ENCODE measurements at regions not wholly inside any gene's neighbourhood (a gene's known extent, or its start where the extent isn't known, plus 50 kb on each side); places are given as distances from the start of the nearest gene placed in this dataset.

DNA sequence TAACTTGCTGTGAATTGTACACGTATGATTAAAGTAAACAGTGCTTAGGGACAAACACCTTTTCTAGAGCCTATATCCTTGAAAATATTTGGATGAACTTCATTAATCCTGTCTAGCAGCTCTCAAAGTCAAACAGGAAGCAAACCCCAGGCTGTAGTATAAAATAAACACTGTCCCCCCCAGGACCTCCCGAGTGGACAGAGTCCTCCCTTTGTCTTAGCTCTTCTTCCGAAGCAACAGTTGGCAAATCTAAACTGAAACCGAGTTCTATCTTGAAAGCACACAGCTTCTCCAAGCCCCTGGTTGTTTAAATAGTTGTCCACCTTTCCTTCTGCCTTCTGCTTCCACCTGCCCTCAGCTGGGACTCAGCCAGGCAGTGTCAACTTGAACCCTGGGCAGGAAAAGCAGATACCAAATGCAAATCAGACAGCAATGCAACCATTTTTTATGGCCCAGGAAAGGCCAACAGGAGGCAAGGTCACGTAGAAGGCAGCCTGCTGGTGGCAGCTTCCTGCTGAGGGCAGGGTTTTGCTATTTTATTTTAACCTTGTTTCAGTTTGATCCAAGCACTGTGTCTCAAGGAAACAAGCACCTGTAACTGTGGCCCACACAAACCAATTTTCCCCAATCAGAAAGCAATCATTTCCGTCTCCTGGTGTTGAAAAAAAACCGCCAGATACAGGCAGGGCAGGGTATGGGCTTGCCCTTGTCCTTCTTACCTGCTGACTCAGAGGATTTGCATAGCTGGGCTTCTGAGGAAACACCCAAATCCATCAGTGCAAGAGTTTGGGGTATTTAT, 110.3 kb upstream of the KIT start:
- no peak for DNase-seq

DNA sequence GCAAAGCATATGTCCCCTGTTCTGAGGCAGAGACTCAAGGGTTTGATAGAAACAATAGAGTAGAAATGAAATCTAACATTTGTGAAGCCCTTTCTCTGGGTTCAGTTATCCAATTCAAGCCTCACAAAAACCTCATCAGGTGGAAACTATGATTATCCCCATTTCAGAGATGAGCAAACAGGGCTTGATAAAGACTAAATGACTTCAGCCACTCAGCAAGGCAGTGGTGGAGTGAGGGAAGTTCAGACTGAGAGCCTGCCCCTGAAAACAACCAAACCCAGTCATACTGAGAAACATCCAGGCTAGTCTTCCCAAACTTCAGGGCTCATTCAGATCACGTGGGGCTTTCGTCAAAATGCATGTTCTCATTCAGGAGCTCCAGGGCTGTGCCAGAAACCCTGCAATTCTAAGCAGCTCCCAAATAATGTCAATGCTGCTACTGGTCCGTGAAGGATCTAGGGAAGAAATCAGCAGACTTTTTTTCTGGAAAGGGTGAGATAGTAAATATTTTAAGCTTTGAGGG, 109.6 kb upstream of the KIT start:
- no peak for DNase-seq

DNA sequence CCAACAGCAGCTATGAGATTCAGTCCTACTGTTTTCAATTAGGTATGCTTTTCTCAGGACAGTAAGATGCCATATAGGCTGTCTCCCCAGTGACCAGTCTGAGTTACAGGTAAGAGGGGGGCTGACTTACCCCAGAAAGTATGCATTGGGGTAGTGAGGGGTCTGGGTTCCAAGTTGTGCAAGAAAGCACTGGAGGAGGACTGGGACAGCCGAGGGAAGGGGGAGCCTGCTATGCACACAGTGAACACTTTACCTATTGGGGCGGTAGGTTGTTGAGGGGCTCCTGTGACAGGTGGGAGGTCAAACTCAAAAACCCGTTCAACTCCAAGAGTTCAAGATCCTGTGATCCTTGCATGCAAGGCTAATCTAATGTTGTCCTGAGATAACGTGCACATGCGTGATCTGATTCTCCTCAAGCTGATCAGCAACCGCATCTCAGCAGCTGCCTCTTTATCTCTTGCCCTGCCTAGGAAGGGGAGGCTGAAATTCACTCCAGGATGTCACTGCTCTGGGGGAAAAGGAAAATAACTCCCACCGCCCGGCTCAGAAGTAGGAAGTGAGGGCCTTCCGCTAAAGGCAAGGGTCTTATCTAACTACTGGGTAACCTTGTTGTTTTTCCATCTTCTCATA, 108.8 kb upstream of the KIT start:
- DNase-seq = no peak

DNA sequence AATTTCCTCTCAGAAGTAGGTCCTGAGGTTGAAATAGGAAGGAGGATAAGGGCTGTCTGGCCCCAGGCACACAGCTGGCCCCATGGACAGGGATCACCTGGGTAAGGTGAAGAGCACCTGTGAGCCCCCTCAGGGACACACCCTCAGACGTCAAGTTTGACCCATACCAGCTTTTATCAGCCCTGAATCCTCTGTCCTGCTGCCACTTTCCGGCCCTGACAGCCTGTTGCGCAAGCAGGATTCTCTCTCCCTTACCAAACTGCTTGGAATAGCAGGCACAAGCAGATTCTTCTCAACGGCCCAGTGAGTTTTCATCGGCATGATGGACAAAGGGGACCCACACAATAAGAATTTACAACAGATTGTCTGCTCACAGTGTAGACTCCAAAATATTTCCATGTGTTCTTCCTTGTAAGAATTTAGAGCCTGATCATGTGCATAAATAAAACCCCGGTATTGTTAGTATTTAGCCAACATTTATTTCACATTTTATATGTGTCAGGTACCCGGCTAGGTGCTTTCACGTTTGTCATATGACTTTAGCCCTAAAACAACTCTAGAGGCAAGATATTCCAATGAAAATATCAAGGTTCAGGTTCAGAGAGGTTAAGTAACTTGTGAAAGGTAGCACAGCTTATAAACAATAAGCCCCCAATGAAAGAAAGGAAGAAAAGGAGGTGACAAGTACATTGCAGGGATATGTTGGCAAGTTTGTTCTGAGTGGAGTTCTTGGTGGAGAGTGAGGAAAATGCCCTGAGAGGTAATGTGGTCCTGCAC, 107.2 kb upstream of the KIT start:
- DNase-seq = no peak

DNA sequence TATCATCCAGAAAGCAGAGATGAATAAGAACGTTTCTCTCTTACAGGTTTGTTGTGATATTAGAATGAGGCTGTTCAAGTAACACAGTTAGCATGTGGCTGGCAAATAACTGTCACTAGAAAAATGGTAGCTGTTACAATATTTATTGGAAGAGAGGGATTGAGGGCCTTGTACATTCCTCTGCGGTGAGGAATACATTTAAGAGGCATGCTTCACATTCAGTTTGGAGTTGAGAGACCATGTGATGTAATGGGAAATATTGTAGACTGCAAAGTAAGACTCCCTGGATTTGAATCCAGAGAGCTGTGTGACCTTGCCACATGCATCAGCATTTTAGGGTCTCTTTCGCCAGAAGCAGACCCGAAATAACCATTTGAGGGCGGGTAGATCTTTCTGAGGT, 104.8 kb upstream of the KIT start:
- DNase-seq = no peak

DNA sequence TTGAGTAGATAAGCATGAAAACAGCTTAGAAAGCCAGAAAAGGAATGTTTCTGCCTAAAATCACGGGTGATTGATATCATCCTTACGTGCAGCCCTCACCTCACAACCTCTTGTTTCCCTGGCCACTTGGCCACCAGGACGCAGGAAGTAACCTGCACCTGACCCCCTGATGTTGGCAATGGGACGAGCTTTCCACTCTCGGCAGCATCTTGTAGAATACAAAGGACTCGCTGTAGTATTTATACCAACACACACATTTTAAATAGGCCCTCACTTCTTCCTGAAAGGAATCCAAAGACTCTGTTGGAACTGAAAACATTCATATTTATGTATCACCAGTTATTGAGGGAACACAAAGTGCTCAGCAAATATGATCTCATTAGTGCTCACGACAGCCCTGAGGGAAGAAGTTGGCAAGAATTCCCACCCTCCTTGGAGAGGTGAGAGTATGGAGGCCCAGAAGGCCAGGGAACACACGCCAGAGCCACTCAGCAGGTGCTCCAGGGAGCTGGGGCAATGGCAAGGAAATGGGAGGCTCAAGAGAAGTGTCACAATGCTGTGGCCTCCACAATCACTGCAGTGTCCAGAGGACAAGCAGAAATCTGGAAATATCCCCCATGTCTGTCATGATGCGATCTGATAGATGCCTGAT, 103.3 kb upstream of the KIT start:
- no peak for DNase-seq

DNA sequence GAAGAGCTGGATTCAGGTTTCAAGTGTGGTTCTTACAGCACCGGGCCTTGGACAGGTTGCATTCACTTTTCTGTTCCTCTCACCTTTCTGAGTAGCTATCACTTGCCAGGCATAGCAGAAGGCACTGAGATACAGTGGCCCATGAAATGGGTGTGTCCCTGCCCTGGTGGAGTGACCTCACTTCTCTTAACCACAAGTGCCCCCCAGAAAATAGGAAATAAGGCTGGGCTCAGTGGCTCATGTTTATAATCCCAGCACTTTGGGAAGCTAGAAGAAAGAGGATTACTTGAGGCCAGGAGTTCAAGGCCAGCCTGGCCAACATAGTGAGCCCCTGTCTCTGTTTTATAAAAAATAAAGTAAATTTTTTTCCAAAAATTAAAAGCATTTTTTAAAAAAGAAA, 101.7 kb upstream of the KIT start:
- no peak for DNase-seq

DNA sequence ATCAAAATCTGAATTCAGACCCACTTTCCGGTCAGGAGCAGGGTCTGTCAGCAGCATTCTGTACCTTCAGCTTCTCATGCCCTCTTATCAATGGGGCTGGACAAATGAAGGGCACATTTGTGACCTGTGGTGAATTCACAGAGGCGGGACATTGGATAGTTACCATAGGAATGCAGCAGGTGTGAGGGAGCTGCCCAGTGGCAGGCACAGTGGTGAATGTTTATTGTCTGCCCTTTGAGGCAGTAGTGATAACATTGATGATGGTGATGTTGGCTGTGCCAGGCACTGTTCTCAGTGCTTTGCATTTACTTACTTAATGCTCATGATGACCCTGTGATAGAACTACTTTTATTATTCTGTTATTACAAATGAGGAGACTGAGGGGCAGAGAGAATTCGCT, 101.2 kb upstream of the KIT start:
- no peak for DNase-seq

DNA sequence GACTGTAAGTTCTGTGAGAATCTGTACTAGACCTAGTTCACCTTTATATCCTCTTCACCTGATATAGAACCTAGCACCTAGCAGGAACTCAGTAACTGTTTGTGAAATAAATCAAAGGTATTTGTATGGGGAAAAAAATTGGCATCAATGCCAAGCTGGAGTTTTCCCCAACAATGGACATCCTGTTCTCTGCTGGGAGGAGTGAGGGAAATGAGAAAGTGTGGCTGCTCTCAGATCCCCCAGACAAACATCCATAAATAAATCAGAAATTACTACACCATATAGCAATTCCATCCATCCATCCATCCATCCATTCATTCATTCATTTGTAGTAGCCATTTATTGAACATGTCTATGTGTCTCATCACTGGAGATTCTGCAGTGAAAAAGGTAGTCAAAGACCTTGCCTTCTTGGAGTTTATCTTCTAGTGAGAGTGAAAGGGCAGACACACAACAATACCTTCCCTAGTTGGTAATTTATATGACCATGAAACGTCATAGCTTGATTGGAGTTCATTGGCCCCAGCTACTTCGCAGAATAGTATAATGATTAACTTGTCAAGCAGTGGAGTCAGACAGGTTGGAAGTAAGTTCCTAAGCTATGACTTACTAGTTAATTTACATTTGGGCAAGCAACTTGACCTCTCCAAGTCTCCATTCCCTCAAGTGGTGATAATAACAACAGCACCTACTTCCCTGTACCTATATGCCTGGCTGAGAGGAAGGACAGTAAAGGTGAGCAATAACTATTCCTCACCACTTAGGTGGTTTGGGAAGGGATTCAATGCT, 98.7 kb upstream of the KIT start:
- no peak for DNase-seq

DNA sequence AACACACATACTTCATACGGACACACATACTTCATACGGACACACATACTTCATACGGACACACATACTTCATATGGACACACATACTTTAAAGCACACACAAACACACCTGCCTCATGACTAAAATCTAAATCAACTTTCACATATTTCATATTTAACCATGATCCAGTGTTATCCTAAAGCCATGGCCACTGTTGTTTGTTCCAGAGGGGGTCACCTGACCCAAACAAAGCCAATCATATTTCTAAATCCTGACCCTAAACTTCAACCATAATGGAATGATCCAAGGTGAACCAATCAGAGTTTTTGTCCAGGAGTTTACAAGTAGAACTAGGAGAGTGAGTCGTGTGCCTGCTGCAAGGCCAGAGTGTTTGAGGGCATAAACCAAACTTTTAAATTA, 97.2 kb upstream of the KIT start:
- no peak for DNase-seq

DNA sequence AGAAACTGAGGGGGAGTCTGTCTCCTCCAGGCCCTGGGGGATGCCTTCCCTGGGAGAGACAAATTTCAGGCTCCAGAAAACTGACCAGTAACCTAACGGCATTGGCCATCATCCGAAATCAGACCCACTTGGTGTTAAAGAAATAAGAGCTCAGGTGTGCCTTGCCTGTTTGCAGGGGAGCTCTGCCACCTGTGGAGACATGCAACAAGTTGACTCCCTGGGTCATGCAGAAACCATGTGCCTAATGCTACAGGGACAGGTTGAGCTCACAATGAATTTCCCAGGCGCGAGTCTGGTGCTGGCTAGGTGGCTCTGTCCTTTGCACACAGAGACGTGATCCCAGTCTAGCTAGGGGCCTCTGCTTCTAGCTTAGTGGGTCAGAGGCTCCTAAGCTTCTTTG, 95.8 kb upstream of the KIT start:
- no peak for DNase-seq

DNA sequence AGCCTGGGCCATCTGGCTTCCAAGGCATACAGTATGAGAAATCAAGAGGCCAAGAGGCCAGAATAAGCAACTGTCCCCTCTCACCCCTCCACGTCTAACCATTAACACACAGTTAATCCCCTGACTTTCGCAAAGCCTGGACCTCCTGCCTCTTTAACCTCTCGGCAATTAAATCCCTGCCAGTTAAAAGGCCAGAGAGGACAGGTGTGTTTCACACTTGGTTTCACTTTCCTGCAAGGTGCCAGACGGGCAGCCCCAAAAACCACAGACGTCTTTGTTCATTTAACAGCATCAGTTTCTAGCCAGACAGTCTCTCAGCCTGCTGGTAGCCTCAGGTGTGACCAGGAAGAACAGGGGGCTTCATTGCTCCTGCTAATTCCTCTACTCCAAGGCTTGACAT, 91.1 kb upstream of the KIT start:
- no peak for DNase-seq

DNA sequence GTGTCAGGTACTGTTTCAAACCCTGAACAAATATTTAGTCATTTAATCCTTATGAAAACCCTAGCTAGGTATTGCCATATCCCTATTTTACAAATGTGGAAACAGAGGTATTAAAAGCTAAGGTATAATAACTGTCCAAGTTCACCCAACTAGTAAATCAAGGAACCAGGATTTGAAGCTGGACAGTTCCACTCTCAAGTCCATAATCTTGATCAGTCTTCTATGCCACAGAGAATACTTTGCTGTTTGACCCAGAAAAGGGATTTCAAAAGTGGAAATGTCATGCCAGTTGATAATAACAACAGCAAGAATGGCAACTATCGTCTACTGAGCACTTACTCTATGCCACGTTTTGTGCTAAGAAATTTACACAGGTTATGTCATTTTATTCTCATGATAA, 90.4 kb upstream of the KIT start:
- DNase-seq = no peak

DNA sequence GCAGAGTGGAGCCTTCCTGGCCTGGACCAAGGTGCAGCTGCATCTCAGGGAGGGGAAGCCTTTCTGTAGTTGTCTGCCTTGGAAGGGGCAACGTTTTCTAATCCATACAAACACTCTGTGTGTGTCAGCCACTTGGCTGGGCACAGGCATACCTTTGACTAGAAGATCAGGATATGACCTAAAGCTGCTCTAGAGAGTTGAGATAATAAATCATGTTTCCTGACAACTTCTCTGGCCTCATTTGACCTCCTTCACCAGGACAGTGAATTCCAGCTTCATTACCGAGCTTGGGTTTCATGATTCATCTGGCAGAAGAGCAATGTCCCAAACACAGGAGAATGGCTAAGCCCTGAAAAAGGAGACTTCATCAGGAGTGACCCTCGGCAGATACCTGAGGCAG, 89.6 kb upstream of the KIT start:
- no peak for DNase-seq

DNA sequence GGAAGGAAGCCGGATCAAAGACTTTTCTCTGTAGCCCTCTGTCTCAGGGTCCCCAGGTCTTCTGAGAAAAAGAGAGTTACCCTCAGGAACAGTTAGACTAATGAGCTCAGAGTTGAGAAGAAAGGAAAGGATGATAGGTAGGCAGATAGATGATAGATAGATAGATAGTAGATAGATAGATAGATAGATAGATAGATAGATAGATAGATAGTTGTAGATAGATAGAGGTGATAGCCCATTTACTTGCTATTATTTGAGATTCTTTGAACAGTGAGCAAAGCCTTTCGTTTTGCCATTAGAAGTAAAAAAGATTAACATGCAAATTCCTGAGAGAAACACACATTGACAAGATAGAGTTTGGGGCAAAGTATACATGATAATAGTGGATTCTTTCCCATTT, 86.9 kb upstream of the KIT start:
- DNase-seq = no peak

DNA sequence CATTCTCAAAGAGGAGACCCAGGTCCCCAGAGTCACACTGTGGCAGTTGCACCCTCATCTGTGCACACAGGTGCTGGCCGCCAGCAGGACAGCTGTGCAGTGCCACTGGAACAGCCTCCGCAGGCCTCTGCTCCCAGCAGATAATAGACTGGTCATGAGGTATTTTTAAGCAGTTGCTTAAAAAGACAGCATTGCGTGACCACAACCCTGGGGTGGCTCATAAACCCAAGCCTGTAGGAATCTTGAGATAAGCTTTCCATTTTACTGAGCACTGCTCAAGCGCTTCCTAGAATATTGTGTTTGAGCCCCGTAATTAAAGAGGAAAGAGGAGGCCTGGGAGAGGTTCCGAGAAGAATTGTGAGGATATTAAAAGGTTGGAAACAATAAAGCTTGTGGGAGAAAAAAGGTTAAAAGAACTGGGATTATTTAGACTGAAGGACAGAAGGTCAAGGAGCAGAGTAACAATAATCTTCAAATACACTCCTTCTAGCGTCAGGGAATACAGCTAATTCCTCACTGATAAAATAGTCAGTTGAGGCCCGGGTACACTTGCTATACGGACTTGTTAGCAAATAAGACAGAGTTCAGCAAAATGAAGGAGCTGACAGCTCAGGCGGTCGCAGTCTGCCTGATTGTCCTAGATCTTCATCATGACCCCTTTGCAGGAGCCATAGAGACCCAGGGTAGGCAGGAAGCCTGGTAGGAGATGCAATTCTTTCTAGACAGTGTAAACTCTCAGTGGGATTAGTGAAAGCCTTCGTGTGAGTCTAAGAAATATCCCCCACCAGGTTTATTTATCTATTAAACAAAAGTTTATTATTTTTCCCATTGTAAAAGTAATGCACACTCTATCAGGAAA, 86.2 kb upstream of the KIT start:
- no peak for DNase-seq

DNA sequence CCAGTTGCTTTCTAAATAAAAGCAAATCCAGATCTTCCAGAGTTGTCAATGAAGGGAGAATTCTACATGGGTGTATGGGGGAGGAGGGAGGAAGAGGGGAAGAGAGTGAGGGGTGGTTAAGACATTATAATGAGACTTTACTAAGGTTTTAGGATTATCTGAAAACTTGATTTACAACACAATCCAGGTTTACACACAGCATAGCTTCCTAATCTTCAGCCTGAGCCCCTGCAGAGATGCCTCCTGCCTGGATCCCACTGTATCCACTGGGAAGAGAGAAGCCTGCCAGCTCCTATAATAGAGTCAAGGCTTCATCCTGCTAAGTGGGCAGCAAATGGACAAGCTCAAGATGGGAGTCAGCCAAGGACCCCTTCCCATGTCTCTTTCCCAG, 85.6 kb upstream of the KIT start:
- no peak for DNase-seq

DNA sequence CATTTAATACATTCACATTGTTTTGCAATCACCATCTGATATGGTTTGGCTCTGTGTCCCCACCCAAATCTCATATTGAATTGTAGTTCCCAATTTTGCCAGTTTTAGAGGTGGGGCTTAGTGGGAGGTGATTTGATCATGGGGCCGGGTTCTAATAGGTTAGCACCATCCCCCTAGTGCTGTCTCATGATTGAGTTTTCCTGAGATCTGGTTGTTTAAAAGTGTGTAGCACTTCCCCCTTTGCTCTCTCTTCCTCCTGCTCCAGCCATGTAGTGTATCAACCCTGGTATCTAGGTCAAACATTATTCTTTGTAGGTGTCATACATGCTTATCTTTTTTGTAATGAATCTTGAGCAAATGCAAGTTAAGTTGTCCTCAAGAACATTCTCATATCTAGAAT, 83.3 kb upstream of the KIT start:
- DNase-seq = no peak

DNA sequence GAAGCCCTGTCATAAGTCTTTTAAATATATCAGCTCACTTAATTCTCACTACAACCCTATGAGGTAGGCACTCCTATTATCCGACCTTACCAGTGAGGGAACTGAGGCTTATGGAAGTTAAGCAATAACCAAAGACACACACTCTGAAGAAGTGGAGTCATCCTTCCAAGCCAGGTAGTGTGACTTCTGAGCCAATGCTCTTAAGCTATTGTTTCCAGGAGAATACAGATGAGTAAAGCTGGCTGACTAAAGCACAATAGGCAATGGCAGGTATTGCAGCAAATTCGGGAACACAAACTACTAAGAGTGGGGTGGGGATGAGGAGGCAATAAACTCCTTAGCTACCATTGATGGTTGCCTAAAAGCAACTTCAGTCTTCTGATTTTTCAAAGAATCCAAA, 81.8 kb upstream of the KIT start:
- no peak for DNase-seq

DNA sequence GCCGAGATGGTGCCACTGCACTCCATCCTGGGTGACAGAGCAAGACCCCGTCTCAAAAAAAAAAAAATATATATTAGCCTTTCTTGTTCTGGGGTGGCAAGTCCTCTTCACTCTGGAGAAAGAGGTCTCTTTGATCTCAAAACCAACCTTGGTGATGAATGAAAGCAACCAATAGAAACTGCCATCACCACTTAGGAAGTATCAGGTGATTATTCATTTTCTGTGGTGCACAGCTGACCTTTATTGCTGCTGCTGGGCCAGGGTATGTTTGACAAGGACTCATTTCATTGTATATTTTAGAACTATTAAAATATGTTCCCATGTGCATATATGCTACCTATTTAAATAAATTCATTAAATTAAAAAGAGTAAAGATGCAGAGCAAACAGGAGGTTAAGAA, 76.0 kb upstream of the KIT start:
- no peak for DNase-seq

DNA sequence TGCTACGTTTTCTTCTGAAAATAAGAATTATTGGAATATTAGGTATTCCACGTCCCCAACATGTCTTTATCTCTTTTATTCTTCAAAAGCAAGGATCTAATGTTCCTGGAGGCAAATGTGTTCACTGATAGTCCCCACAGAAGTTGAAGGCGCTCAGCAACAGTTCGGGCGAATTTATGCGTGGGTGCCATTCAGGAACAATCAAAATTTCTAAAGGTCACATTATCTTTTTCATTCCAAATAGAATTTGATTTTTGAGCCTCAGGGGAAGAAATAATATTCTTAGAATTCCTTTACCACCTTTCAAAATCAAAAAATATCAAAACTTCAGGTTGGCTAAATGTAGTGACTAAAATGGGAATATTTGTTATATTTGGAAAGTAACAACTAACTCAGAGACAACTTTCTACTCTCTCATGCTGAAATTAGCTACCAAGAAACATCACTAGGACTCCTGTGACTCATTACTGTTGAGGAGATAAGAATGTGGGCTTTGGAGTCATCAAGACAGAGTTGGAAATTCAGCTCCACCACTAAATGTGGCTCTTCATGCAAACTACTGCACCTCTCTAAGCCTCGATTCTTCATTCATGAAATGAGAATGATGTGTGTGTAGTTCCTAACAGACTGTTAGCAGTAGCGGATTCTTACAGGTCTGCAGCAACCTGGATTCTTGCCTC, 72.3 kb upstream of the KIT start:
- no peak for DNase-seq
